Choroid plexus epithelial cell (primary cell): ENCODE measurements at regions not wholly inside any gene's neighbourhood (a gene's known extent, or its start where the extent isn't known, plus 50 kb on each side); places are given as distances from the start of the nearest gene placed in this dataset.
A peak's percentile ranks its signal among the peaks of the same experiment; 100 is the strongest.

ENCODE experiments used
- DNase-seq: peaks from one replicate; pipeline ENCODE4 v3.0.0-alpha.2; 2010; ENCODE audit warnings: low read depth
- H3K4me3 ChIP-seq: 2 replicates; pipeline ENCODE4 v1.5.1; 2011; ENCODE audit warnings: low read depth, mild to moderate bottlenecking, control low read depth, low read length, moderate library complexity
- TF ChIP-seq, protein P1 (sequence below): conservative IDR thresholded peaks from 2 replicates; pipeline ENCODE4 v1.5.1; 2011; ENCODE audit warnings: low read depth, mild to moderate bottlenecking, control low read depth, inconsistent platforms, low read length, moderate library complexity

- H3K4me3 ChIP-seq: no peak overlapping the region
- peak; percentile 27 for DNase-seq
- TF ChIP-seq, protein P1, sequence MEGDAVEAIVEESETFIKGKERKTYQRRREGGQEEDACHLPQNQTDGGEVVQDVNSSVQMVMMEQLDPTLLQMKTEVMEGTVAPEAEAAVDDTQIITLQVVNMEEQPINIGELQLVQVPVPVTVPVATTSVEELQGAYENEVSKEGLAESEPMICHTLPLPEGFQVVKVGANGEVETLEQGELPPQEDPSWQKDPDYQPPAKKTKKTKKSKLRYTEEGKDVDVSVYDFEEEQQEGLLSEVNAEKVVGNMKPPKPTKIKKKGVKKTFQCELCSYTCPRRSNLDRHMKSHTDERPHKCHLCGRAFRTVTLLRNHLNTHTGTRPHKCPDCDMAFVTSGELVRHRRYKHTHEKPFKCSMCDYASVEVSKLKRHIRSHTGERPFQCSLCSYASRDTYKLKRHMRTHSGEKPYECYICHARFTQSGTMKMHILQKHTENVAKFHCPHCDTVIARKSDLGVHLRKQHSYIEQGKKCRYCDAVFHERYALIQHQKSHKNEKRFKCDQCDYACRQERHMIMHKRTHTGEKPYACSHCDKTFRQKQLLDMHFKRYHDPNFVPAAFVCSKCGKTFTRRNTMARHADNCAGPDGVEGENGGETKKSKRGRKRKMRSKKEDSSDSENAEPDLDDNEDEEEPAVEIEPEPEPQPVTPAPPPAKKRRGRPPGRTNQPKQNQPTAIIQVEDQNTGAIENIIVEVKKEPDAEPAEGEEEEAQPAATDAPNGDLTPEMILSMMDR: no peak
Observed at GRCh38 chr3:188104050-188104449, 49.9 kb upstream of the LPP start.
